Stimulated activated CD8-positive, alpha-beta memory T cell treated with anti-CD3 and anti-CD28 coated beads, Interleukin-4, amount 100 ng/mL, for 24 hours (primary cell): ENCODE measurements at regions not wholly inside any gene's neighbourhood (a gene's known extent, or its start where the extent isn't known, plus 50 kb on each side); places are given as distances from the start of the nearest gene placed in this dataset.

ENCODE experiments used
- DNase-seq: peaks from one replicate; pipeline ENCODE4 v3.0.0-alpha.2; 2020; ENCODE audit warnings: low read depth

DNA sequence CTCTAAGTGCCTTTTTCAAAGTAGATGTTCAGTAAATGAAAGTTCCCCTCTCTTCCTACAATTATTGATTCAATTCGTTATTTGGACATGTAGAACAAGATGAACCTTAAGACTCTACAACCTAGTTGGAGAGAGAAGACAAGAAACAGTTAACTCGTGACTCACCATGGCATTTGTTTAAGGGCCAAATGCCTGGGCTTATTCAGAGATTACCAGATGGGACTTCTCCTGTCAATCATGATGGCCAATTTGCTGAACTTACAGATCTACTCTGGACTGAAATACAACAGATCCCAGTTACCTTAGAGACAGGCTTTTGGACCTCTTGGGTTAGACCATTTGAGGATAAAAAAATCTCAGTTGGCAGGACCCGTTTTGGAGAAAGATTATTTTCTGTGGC is 93.5 kb downstream of the C1orf94 start:
- no peak for DNase-seq

DNA sequence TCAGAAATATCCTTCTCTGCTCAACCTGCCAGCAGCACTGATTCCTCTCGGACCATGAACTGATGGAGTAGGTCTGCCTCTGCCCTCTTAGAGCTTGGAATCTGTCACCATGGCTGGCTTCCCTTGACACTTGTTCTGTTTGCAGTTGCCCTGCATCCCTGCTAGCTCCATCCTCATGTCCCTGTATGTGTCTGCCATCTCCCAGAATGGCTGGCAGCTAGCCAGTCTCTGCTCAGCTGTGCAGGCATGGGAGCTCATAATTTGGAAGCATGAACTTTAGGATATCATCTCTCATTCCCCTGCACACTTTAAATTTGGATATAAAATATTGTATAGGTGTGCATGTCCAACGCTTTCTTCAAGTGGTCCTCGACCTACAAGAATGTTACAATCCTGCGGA is 95.4 kb downstream of the C1orf94 start:
- no peak for DNase-seq

DNA sequence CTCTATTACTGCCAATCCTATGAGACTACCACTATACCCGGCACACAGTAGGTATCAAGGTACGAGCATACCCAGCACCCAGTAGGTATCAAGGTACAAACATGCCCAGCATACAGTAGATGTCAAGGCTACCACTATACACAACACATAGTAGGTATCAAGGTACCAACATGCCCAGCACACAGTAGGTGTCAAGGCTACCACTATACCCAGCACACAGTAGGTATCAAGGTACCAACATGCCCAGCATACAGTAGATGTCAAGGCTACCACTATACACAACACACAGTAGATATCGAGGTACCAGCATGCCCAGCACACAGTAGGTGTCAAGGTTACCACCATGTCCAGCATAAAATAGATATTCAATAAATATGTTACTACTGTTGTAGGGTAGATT is 98.4 kb downstream of the C1orf94 start:
- no peak for DNase-seq

DNA sequence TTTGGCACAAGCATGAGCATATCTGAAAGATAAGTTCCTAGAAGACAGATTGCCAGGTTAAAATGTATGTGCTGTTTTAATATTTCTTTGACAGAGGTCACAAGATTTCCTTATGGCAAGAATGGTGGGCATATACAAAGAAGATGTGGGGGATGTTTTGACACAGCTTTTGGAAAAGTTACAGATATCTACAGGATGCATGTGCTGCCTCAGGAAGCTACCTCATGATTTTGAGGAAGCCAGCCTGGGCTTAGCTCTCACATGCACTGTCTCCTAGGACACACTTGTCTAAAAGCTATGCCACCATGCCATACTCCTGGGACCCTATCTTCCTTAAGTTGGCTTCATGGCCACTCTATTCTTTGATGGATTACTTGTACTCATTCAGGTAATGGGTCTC is 99.9 kb downstream of the C1orf94 start:
- DNase-seq: no peak

DNA sequence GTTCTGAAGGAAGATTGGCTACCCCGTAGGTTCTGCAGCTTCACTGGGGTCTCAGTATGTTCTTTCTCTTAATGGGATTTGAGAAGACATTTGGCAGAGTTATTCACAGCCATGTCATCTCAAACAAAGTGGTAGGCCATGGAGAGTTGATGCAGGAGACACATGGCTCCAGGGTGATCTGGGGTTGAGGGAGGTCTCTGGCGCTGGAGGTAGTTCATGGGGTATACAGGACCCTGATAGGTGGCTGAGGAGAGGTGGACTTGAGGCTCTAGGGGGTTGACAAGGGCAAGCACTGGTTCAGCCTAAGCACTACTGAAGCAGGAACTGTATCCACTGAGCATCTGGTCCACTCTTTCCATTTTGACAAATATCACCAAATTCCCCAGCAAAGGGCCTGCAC is 100.4 kb downstream of the C1orf94 start:
- no peak for DNase-seq

DNA sequence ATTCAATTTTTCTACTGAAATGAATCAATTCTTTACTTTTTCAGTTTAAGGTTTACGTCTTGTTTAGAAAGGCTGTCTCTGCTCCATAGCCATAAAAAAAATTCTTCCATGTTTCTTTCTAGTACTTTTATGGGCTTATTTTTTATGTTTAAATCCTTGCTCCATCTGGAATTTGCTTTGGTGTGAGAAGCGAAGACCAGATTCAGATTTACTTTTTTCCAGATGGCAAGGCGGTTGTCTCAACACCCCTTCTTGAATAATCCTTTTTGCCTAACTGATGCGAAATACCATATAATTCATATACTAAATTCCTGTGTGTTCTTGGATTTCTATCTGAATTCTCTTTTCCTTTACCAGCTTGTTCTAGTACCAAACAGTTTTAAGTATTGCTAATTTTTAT is 101.5 kb downstream of the C1orf94 start:
- DNase-seq: no peak

DNA sequence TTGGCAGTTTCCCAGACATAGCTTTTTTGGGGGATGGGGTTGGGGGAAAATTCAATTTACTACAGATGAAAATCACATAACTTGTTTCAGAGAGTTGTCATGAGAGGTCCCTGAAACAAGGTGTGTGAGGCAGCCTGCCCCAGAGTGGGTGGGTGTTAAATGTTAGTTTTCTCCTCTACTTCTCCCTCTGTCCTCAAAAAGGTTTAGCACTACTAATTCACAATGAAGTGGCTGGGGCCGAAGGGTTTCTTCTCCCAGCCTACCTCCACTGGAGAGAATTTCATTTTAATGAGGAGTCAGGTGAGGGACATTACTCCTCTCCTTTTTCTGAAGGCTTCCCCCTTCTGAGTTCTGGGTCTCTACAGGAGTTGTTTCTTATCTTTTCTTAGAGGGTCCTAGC is 103.3 kb downstream of the C1orf94 start:
- no peak for DNase-seq

DNA sequence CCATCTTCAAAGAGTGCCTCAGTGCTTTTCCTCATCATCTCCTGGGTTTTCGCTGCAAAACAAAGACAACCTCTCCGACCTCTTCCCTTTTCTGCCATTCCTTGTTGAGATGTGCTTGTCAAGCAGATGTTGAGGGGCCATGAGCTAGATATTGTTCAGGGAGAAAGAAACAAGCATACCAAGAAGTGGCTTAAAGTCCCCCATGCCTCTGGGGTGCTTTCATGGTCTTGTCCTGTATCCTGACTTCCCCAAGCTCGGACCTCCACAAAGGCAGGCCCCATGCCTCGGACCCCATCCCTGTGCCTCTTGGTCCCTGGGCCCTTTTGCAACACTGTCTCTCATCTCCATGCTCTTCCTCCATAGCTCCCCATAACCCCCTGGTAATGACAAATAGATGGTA is 103.8 kb downstream of the C1orf94 start:
- DNase-seq: no peak

DNA sequence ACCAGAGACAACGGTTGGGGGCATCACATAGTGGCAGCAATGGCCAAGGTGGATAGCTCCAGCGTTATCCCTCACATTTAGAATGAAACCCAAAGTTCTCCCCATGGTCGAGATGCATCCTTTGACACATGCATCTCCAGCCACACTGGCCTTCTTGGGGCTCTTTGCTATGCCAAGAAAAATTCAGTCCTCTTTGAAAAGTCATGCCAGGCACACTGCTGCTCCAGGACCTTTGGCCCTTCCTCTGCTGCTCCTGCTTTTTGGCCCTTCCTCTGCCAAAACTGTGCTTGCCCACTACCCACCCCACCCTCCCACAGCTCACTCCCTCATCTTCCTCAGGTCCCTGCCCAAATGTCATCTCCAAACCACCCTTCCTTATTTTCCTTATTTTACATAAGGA is 106.4 kb downstream of the C1orf94 start:
- DNase-seq: no peak

DNA sequence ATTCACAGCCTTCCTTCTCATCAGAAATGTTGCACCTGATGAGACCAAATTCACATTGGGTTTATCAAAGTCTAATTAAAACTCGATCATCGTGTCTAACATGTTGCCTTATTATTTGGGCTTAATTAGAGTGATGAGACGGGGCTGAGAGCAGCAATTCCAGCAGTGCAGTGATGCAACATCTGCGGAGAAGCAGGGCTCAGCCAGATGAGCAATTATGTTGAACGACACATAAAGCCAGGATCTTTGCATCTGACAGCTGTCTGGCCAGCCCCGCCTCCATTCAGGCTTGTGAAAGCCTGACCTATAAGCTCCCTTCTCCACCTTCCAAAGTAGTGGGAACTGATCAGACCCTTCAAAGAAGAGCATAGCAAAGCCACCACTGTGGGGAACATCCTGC is 109.8 kb downstream of the C1orf94 start:
- DNase-seq: no peak

DNA sequence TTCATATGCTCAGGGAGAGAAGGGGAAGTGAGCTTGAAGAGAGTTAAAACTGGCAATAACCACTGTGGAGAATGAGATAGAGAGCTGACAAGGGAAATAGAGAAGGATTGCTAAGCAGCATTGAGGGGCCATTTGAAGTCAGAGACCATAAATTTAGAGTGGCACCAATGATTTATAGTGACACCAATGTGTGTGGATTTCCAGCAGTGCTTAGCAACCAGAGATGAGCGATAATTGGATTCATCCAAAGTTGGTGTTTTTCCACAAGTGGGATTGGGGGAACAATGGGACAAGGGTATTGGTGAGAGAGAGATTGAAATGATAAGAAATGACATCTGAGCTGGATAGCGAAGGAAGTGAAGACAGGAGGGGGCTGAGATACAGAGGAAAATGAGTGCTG is 114.1 kb downstream of the C1orf94 start:
- no peak for DNase-seq

DNA sequence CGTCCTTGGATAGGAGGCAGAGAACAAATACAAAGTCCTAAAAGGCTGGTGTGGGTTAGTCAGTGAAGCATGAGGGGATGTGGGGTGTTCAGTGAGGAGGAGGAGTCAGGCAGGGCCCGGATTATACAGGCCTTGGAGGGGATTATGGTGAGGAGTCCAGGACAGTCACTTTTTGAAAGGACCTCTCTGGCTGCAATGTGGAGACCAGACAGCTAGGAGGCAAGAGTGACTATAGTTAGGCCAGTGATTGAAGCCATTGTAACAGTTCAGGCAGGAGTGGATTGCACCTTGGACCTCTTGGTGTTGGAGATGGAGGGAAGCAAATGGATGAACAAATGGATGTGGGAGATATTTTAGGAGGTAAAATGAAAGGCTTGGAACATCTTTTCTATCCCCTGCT is 115.8 kb downstream of the C1orf94 start:
- DNase-seq: no peak

DNA sequence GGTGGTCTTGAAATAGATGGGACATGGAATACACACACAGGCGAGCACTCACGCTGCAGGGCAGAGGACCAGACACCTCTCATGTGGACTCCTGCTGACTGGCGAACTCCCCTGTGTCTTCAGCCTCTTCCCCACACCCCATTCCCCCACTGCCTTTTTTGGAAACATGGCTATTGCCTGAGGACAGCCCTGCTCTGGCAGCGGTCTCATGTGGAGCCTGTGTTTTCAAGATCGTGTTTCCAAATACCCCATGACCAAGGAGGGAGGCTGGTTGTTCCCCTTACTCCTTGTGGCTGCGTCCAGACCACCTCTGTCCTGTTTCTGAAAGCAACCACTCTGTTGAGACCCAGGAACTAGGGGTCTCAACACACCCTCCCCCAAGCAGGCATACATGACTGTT is 119.4 kb downstream of the C1orf94 start:
- no peak for DNase-seq

DNA sequence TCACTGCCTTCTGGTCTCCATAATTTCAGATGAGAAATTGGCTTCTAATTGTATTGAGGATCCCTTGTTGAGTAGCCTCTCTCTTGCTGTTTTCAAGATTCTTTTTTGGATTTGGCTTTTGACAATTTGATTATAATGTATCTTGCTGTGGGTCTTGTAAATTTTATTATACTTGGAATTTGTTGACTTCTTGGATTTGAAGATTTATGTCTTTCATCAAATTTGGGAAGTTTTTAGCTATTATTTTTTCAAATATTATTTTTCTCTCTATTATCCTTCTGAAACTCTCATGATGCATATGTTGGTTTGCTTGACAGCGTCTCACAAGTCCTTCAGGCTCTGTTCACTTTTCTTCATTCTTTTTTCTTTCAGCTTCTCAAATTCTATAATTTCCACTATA is 126.1 kb downstream of the C1orf94 start:
- no peak for DNase-seq

DNA sequence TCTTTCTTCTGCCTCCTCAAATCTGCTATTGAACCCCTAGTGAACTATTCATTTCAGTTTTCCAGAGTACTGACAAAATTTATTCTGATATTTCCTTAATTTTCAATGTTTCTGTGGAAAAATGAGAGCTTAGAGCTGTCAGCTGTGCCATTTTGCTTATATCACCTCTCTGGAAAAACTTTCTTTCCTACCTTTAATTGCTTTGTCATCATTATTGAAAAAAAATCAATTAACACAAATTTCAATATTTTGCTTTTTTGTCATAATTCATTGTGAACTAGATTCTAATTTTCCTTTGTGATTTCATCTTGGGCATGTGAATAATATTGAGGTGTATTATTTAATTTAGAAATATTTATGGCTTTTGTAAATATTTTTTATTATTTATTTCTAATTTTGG is 126.5 kb downstream of the C1orf94 start:
- no peak for DNase-seq

DNA sequence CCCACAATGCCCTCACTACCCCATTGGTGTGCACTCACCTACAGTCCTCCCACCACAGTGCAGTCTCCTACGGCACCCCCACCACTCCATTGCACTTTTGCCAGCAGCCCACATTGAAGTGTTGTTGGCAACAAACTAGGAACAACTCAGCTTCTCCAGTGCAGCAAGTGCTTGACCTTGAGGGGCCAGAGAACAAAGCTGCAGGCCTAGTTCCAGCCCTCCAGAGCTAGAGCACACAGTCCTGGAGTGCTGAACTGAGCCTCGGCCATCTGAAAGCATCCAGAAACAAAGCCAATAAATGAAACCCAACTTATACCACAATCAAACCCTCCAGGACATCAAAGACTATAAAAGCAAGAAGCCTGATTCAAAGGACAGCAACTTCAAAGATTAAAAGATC is 129.9 kb downstream of the C1orf94 start:
- DNase-seq: no peak

DNA sequence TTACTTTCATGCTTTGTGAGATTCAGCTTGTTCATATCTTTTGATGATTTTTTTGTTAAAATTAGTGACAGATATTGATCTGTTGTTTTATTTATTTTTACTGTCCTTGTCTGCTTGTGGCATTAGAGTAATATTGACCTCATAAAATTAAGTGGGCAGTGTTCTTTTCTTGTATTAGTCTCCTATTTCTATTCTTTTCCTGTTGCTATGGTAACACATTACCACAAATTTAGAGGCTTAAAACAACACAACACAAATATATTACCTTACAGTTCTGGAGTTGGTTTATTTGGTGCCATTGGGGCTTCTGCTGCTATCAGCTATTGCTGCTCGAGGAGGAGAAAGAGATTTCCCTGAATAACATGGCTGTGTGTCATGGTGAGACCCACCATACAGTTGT is 135.7 kb downstream of the C1orf94 start:
- DNase-seq: no peak

DNA sequence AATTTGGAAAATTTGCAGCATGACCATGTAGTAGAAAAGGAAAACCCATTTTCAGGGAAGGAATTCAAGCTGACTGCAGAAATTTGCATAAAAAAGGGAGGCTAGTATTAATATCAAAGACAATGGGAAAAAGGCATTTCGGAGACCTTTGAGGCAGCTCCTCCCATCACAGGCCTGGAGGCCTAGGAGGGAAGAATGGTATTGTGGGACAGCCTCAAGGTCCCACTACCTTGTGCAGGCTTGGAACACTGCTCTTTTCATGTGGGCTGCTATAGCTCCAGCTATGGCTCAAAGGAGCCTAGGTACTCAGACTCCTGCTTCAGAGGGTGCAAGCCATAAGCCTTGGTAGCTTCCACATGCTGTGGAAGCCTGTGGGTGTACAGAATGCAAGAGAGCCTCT is 139.3 kb downstream of the C1orf94 start:
- no peak for DNase-seq

DNA sequence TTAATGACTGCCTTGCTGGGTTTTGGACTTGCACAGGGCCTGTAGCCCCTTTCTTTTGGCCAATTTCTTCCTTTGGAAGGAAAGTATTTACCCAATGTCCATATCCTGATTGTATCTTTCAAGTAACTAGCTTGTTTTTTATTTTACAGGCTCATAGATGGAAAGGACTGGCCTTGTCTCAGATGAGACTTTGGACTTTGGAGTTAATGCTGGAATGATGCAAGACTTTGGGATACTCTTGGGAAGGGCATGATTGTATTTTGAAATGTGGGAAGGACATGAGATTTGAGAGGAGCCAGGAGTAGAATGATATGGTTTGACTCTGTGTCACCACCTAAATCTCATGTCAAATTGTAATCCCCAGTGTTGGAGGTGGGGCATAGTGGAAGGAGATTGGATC is 140.1 kb downstream of the C1orf94 start:
- no peak for DNase-seq

DNA sequence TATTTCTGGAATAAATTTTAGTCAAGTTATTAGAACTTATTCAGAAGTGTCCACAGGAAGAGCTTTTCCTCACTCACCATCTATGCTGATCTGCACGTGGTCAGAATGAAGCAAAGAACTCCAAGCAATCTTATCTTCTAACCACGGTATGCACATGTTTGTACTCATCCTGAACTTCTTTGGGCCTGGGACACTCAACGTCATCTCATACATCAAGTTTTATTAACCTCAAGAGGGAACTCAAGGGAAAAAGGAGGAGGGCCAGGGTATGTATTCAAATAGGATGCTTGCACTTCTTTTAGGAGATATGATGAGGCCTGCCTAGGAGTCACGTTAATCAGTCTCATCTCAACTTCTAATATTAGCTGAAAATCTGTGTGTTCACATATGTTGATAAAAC is 142.5 kb downstream of the C1orf94 start:
- no peak for DNase-seq

DNA sequence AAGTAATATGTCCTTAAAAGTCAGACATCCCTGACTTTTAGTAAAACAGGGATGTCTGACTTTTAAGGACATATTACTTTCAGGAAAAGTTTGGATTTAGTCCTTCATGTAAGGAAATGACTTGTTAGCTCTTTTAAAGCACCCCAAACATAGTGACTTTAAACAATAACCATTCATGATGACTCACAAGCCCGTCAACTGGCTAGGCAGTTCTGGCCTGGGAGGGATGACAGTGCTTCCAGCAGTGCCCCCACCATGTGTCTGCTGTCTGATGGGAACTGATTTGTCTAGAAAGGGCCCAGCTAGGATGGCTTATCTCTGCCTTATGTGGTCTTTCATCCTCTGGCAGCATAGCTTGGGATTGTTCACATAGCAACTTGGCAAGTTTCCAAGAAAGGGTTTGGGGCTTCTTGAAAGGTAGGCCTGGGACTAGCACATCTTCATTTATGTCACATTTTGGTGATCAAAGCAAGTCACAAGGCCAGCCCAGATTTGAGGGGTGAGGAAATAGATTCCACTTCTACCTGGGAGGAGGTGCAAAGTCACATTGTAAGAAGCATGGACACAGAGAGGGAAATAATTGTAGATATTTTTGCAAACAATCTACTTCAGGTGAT is 143.5 kb downstream of the C1orf94 start:
- no peak for DNase-seq

DNA sequence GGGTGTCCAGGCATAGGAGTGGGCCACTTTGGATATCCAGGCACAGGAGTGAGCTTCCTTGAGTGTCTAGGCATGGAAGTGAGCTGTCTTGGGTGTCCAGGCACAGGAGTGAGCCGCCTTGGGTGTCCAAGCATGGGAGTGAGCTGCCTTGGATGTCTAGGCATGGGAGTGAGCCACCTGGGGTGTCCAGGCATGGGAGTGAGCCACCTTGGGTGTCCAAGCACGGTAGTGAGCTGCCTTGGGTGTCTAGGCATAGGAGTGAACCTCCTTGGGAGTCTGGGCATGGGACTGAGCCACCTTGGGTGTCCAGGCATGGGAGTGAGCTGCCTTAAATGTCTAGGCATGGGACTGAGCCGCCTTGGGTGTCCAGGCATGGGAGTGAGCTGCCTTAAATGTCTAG is 146.3 kb downstream of the C1orf94 start:
- DNase-seq: no peak

DNA sequence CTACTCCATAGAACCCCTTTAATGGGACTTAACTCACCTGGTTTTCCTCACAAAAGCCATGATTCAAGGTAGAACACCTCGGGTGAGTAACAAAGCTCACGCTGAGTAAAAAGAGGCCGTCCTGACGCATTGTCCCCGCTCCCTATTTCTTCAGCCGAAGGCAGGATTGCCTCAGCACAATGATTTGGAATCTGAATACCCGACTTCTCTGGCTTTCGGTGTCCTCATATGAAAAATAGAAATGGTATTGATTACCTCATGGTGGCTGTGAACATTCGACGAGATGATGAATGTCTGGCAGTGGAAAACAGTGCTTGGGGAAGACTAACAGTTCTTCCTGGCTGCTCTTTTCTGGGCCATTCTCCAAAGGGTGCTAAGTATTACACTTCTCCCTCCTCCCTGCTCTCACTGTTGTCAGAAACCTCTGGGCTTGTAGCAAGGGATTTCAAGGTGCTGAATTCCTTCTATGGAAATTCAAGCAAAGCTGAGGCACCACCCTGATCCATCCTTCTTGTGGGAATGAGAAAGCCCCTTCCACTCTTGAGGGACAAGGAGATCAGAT is 148.3 kb downstream of the C1orf94 start:
- no peak for DNase-seq

DNA sequence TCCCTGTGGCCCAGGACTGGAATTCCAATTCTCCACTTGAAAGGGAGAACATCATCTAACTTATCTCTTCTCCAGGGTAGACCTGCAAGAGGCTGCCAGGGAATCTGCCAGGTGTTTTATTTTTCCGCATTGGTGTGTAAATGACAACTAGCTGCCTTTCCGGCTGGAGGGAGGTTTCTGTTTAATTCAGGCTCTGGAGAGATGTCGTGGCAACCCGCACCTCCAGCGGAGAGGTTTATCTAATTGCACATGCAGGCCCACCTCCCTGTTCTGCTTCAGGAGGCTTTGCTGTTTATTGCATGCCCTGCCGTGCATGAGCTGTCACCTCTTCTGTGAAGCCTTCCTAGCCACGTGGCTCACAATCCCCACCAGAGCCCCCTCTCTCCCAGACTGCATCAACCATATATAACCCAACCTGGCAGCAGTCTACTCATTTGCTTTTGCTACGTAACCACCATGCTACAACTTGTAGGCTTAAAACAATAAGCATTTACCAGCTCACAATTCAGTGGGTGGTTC is 151.6 kb downstream of the C1orf94 start:
- DNase-seq: no peak
